ENCODE measurements at regions not wholly inside any gene's neighbourhood (a gene's known extent, or its start where the extent isn't known, plus 50 kb on each side); places are given as distances from the start of the nearest gene placed in this dataset.

- DNase-seq, result no peak
Measured at GRCh38 chr10:88178758-88179157, 315.3 kb downstream of the PTEN start.

GRCh38 chr10:88179831-88180230 lies 316.4 kb downstream of the PTEN start:
- DNase-seq, result no peak

GRCh38 chr10:88181902-88182600 lies 318.6 kb downstream of the PTEN start:
- no peak for DNase-seq

DNA sequence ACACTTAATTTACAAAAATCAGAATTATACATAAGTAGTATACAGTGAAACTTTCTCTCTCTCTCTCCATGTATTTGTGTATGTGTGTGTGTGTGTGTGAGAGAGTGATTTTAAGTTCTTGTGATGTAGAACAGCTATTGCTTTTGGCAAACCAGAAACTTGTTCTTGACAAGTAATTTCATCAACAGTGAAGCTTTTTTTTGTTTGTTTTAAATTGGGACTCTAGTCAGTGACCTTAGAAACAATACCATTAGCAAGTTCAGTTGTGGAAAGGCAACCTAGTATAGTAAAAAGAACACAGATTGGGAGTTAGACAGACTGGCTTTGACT lies 319.1 kb downstream of the PTEN start:
- DNase-seq, result no peak

GRCh38 chr10:88184543-88185297 lies 321.3 kb downstream of the PTEN start:
- no peak for DNase-seq

GRCh38 chr10:88185830-88186229 lies 322.4 kb downstream of the PTEN start:
- DNase-seq, result no peak

DNA sequence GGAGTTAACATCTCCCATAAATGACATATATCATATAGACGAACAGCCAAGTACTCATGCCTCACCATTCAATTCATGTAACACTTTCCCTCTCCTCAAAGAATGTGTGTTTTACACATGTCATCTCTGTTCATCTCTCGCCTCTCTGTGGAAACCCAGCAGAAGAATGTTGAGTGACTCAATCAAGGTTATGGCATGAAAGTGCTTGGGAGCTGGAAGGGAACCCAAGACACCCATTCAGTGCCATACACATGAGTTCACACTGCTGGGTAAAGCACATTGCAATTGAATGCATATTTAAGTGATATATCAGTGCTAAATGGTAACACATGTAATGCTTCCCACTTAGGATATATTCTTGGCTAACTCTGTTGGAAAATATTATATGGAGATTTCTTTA lies 322.9 kb downstream of the PTEN start:
- DNase-seq, result no peak

- no peak for DNase-seq
Measured at GRCh38 chr10:88187472-88187871, 324.0 kb downstream of the PTEN start.

DNA sequence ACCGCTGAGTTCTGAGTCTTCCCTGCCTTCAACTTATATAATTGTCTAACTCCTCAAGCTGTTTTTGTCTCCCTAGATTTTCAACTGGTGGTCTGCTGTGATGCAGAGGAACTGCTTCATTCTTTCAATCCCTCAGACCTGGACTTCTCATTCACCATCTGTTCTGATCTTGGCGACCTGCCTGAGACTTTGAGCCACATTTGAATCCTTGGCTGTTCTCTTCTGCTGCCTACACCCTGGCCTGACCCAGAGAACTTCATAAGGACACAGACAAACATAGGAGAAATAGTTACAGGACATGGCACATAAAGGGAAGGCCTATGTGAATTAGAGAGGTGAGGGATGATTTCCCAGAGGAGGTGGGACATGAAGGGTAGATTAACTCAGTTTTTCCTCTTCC lies 326.7 kb downstream of the PTEN start:
- DNase-seq, result no peak

- DNase-seq, result no peak
Measured at GRCh38 chr10:88190540-88191235, 327.3 kb downstream of the PTEN start.

- DNase-seq, result no peak
Measured at GRCh38 chr10:88193018-88193417, 329.6 kb downstream of the PTEN start.

GRCh38 chr10:88194041-88194887 lies 330.8 kb downstream of the PTEN start:
- DNase-seq, result no peak

- no peak for DNase-seq
Measured at GRCh38 chr10:88194961-88195367, 331.5 kb downstream of the PTEN start.

- DNase-seq, result no peak
Measured at GRCh38 chr10:88195841-88196240, 332.4 kb downstream of the PTEN start.

- DNase-seq, result no peak
Measured at GRCh38 chr10:88196291-88196690, 332.9 kb downstream of the PTEN start.

DNA sequence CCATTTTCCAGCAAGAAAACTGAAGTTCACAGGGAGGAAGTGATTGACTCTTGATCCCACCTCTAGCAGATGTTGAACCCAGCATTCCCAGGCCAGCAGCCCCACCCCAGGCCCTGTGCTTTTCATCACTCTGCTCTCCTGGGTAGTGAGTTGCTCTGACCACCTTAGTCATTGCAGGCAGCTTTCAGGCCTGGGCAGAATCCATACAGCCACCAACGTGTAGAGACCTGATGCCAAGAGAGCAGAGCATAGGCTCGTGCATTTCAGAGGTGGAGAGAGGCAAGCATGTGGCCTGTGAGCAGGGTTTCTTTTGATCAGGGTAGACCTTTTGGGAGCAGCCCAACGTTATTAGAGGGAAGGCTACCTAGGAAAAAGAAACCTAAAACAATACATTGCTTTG lies 334.6 kb downstream of the PTEN start:
- no peak for DNase-seq

- DNase-seq, result no peak
Measured at GRCh38 chr10:88200312-88201032, 337.0 kb downstream of the PTEN start.

DNA sequence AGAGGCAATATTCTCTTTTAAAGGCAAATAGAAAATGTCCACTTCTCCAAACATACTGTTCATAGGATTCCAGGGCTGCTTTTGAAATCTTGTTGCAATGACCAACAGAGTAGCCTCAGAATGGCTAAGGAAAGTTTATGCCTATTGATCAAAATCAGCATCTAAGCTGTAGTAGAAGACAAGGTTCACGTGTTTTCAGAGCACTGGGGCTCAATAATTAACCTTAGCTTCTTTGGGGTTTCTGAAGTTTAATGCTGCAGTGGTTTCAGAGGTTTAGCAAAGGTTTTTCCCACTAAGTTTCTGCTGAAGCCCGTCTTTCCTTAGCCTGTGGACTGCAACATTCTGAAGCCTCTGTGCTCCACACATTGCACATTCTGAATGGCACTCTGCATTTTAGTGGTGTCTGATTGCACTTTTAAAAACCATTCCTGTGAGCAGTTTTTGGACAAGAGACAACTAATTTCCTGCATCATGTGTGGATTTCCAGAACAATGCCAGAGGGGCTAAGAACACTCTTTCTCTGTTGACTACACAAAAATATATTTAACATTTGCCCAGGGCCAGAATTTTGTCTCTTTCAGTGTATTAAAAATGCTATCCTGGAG lies 342.5 kb downstream of the PTEN start:
- no peak for DNase-seq

- no peak for DNase-seq
Measured at GRCh38 chr10:88207121-88207546, 343.7 kb downstream of the PTEN start.

DNA sequence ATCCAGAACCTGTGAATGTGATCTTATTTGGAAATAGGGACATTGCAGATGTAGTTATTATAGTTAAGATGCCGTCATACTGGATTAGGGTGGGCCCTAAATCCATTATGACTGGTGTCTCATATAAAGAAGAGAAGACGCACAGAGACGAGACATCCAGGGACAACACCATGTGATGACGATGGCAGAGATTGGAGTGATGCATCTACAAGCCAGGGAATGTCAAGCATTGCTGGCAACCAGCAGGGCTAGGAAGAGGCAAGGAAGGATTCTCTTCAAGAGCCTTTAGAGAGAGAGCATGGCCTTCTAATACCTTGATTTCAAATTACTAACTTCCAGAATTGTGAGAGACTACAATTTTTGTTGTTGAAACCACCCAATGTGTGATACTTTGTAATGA lies 345.8 kb downstream of the PTEN start:
- no peak for DNase-seq

DNA sequence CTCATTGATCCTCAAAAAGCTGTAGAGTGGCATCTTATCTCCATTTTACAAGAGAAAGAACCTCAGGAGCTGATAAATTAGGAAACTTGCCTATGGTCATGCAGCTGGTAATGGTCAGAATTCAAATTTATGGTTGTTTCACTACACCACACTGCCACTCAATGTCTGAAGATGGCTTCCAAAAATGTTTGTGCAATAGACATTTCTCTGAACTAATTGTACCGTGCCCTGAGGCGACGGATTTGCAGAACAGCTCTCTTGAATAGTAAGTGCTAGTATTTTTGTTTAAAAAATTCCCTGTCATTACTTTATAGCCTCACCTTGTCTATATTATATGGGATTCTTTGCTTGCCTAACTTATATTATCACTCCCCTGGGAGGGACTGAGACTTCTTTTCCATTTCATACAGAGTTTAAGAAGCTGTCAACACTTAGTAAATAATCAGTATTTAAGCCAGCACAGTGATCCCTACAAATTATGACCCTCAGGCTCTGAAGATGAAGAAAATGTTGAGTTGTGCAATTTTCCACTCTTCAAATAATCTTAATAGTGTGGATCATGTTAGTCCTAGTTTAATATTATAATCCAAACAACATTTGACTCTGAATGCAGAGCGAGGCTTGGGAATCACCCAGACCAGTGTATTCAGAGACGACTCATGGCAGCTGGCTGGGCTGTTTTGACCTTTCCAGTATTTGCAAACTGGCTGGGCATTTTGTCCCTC lies 346.6 kb downstream of the PTEN start:
- no peak for DNase-seq
